MM.1S (cell line): ENCODE measurements at regions not wholly inside any gene's neighbourhood (a gene's known extent, or its start where the extent isn't known, plus 50 kb on each side); places are given as distances from the start of the nearest gene placed in this dataset.

ENCODE experiments used
- DNase-seq: peaks from one replicate; pipeline ENCODE4 v3.0.0-alpha.2; 2015
- H2AFZ ChIP-seq: fragments of 300-600 bp; sonication (generic); 2 replicates; pipeline ENCODE4 v1.6.0; 2016; ENCODE audit warnings: antibody characterized with exemption, low read length
- H3F3A ChIP-seq: fragments of 300-600 bp; sonication (generic); 2 replicates; pipeline ENCODE4 v1.6.1; 2016; ENCODE audit warnings: mild to moderate bottlenecking, antibody characterized with exemption, low read length, moderate library complexity, mixed read lengths; ENCODE audit not compliant: insufficient read depth
- H3K27ac ChIP-seq: fragments of 300-600 bp; sonication (generic); 2 replicates; pipeline ENCODE4 v1.5.1; 2016; ENCODE audit warnings: mild to moderate bottlenecking, low read length
- H3K27me3 ChIP-seq: fragments of 300-600 bp; sonication (generic); replicated peaks from 2 replicates; pipeline ENCODE4 v1.6.0; 2016; ENCODE audit warnings: low read length; ENCODE audit not compliant: insufficient read depth
- H3K36me3 ChIP-seq: fragments of 300-600 bp; sonication (generic); replicated peaks from 2 replicates; pipeline ENCODE4 v1.6.1; 2016; ENCODE audit warnings: mild to moderate bottlenecking, low read length, mixed read lengths; ENCODE audit not compliant: insufficient read depth
- H3K4me1 ChIP-seq: fragments of 300-600 bp; sonication (generic); 2 replicates; pipeline ENCODE4 v1.6.1; 2016; ENCODE audit warnings: low read length, mixed read lengths
- H3K4me2 ChIP-seq: fragments of 300-600 bp; sonication (generic); 2 replicates; pipeline ENCODE4 v1.6.0; 2016; ENCODE audit warnings: low read depth, low read length
- H3K4me3 ChIP-seq: fragments of 300-600 bp; sonication (generic); 2 replicates; pipeline ENCODE4 v1.5.1; 2016; ENCODE audit warnings: low read length, mixed read lengths
- H3K79me2 ChIP-seq: fragments of 300-600 bp; sonication (generic); 2 replicates; pipeline ENCODE4 v1.6.1; 2016; ENCODE audit warnings: mixed run types, low read length, mixed read lengths
- H3K9ac ChIP-seq: fragments of 300-600 bp; sonication (generic); 2 replicates; pipeline ENCODE4 v1.6.1; 2016; ENCODE audit warnings: low read length, mixed read lengths
- H3K9me2 ChIP-seq: fragments of 300-600 bp; sonication (generic); replicated peaks from 2 replicates; pipeline ENCODE4 v1.6.1; 2016; ENCODE audit warnings: mild to moderate bottlenecking, low read length, mixed read lengths; ENCODE audit not compliant: insufficient read depth
- H3K9me3 ChIP-seq: fragments of 300-600 bp; sonication (generic); replicated peaks from 2 replicates; pipeline ENCODE4 v1.6.1; 2016; ENCODE audit warnings: mild to moderate bottlenecking, low read length, mixed read lengths; ENCODE audit not compliant: insufficient read depth
- H4K20me1 ChIP-seq: fragments of 300-600 bp; sonication (generic); 2 replicates; pipeline ENCODE4 v1.6.1; 2016; ENCODE audit warnings: mild to moderate bottlenecking, low read length, moderate library complexity, mixed read lengths; ENCODE audit not compliant: insufficient read depth
- EZH2 ChIP-seq: fragments of 300-600 bp; sonication (generic); optimal IDR thresholded peaks from 2 replicates; pipeline ENCODE3; 2017; ENCODE audit warnings: low read depth, mild to moderate bottlenecking, antibody characterized with exemption, low read length, mixed read lengths
- EZH2phosphoT487 ChIP-seq: fragments of 300-600 bp; sonication (generic); IDR thresholded peaks from 2 replicates; pipeline ENCODE4 v1.6.1; 2018; ENCODE audit warnings: antibody characterized with exemption, low read length
- TF ChIP-seq, protein P1 (sequence below): fragments of 300-600 bp; sonication (generic); IDR thresholded peaks from 2 replicates; pipeline ENCODE4 v1.5.1; 2016; ENCODE audit warnings: antibody characterized with exemption, low read length, mixed read lengths

DNA sequence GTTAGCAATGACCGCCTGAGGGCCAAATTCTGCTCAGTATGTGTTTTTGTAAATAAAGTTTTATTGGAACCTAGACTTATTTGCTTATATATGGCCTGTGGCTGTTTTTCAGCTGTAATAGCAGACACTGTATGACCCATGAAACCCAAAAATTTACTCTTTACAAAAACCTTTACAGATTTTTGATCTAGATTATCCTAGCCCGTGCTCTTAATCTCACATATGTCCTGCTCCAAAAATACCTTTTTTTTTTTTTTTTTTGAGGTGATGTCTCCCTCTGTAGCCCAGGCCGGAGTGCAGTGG, 148.0 kb upstream of the ZNF217 start:
- H2AFZ ChIP-seq, result no peak overlapping the region
- H4K20me1 ChIP-seq, result no peaks in the 10 kb centered on the region
- H3K4me2 ChIP-seq, result peak overlapping the region; percentile 90; the same call in 1 of the 2 replicates
- H3K9me3 ChIP-seq, result no peaks in the 10 kb centered on the region
- H3K4me3 ChIP-seq, result no peak overlapping the region
- peaks cover 26% of the 10 kb centered on the region for H3K4me1 ChIP-seq
- no peaks in the 10 kb centered on the region for H3K27me3 ChIP-seq
- peak overlapping the region; percentile 66; the same call in 1 of the 2 replicates for H3K9ac ChIP-seq
- H3F3A ChIP-seq, result peaks cover 43% of the 10 kb centered on the region
- no peak for DNase-seq
- no peaks in the 10 kb centered on the region for H3K79me2 ChIP-seq
- peak overlapping the region; percentile 76; the same call in 1 of the 2 replicates for H3K27ac ChIP-seq
- no peak for TF ChIP-seq EZH2phosphoT487
- no peak for TF ChIP-seq EZH2
- TF ChIP-seq, protein P1, sequence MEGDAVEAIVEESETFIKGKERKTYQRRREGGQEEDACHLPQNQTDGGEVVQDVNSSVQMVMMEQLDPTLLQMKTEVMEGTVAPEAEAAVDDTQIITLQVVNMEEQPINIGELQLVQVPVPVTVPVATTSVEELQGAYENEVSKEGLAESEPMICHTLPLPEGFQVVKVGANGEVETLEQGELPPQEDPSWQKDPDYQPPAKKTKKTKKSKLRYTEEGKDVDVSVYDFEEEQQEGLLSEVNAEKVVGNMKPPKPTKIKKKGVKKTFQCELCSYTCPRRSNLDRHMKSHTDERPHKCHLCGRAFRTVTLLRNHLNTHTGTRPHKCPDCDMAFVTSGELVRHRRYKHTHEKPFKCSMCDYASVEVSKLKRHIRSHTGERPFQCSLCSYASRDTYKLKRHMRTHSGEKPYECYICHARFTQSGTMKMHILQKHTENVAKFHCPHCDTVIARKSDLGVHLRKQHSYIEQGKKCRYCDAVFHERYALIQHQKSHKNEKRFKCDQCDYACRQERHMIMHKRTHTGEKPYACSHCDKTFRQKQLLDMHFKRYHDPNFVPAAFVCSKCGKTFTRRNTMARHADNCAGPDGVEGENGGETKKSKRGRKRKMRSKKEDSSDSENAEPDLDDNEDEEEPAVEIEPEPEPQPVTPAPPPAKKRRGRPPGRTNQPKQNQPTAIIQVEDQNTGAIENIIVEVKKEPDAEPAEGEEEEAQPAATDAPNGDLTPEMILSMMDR, result no peak
- H3K9me2 ChIP-seq, result no peaks in the 10 kb centered on the region
- H3K36me3 ChIP-seq, result no peaks in the 10 kb centered on the region

DNA sequence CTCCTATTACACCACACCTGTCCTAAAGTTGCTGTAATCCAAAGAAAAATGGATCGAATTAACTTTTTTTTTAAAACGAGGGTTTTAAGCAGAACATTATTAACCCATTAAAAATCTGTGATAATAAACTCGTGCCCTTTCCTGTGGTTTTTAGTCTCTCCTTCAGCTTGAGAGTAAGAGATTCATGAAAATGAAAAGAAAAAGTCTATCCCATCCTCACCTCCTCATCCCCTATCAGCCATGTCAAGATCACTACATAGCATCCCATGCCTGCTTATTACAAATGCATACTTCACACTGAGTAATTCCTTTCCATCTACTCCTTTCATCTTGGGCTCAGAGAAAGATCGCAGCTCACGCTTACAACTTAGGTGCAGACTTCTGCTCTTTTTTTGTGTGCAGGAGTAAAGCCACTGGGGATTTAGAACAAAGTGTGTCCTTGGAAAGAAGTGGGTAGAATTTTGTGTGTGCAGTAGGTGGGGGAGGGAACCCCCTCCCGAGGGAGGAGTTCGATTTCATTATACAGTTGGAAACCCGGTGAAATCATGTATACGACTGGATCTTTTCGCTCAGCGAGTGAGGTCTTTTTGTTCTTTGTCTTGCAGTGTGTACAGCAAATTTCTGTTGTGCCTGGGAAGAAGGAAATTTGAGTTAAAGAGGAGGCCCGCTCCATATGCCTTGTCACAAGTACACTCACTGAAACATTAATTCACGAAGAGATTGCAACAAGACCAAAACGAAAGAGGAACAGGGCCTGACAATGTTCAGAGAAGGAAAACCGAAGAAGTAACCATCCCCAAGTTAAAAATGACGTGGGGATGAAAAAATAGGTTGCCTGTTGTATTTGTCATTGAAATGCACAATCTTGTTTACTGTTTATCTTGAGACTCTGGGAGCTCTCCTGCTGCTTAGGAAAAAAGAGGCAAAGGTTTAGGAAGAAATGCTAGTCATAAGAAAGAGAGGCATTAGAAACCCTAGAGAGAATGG, 146.5 kb upstream of the ZNF217 start:
- H3F3A ChIP-seq, result peaks cover 53% of the 10 kb centered on the region
- H3K79me2 ChIP-seq, result no peaks in the 10 kb centered on the region
- no peaks in the 10 kb centered on the region for H4K20me1 ChIP-seq
- peaks cover 40% of the 10 kb centered on the region for H3K4me1 ChIP-seq
- H3K27me3 ChIP-seq, result no peaks in the 10 kb centered on the region
- peak overlapping the region; percentile 66 for H3K9ac ChIP-seq
- no peaks in the 10 kb centered on the region for H3K36me3 ChIP-seq
- H3K9me3 ChIP-seq, result no peaks in the 10 kb centered on the region
- H3K9me2 ChIP-seq, result no peaks in the 10 kb centered on the region
- TF ChIP-seq, protein P1, result no peak
- TF ChIP-seq EZH2phosphoT487 (no peak), EZH2 (no peak)
- peak overlapping the region; percentile 58 for H2AFZ ChIP-seq
- peak overlapping the region; percentile 90 for H3K4me2 ChIP-seq
- peak; percentile 54 for DNase-seq
- H3K4me3 ChIP-seq, result peak overlapping the region; percentile 52
- H3K27ac ChIP-seq, result peak overlapping the region; percentile 76

DNA sequence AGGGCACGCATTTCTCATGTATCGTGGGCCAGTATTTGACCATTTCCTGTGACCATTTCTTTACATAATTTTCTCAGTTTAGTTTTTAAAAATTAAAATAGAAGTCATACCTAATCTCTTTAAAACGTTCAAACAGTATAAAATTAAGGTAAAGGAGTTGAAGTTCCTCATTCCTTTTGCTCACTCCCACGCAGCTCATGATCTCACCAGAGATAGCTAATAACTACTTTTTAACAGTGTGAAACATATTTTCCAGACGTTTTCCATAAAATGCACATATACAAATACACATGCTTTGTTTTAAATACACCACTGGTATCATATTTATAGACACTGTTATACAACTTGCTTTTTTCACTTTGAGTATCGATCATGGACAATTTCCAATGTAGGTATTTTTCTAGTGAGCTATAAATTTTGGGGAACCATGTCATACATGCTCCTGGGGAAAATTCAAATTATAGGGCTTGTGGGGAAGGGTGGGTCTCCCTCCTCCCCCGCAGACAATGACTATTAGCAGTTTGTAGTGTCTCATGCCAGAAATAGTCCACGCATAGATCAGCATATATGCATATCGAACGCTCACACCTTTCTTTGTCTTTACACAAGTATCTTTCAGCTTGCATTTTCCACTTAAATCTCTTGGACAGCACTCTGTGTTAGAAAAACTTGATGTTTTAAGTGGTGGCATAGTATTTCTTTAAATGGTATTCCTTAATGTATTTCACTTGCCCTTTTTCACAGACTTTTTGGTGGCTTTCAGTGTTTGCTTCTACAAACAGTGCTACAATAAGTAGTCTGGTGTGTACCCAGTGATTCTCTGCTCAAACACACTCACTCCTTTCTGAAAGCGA, 145.5 kb upstream of the ZNF217 start:
- H4K20me1 ChIP-seq, result no peaks in the 10 kb centered on the region

More for the DNA sequence above, 145.5 kb upstream of the ZNF217 start:
- Histone ChIP-seq H3K9me3 (no peaks in the 10 kb centered on the region), H3K9me2 (no peaks in the 10 kb centered on the region), H3K27ac (peak overlapping the region; percentile 76), H3K4me1 (peaks cover 40% of the 10 kb centered on the region), H3K4me3 (peak overlapping the region; percentile 52), H3K27me3 (no peaks in the 10 kb centered on the region), H3K79me2 (no peaks in the 10 kb centered on the region), H3K4me2 (peak overlapping the region; percentile 90), H2AFZ (peak overlapping the region; percentile 58; the same call in 1 of the 2 replicates), H3K36me3 (no peaks in the 10 kb centered on the region), H3F3A (peaks cover 53% of the 10 kb centered on the region), H3K9ac (peak overlapping the region; percentile 66)
- TF ChIP-seq EZH2 (no peak), EZH2phosphoT487 (no peak)
- TF ChIP-seq, protein P1, result no peak
- peak; percentile 57 for DNase-seq
